Liver (tissue), 8 donors: ENCODE measurements at regions not wholly inside any gene's neighbourhood (a gene's known extent, or its start where the extent isn't known, plus 50 kb on each side); places are given as distances from the start of the nearest gene placed in this dataset.

Experiments
- DNase-seq: peaks from one replicate; pipeline ENCODE4 v3.0.0-alpha.2; 2017; ENCODE audit warnings: low spot score
- H3K27ac ChIP-seq, 2 donors: one replicate each; pipeline ENCODE4 v1.7.0; 2013; ENCODE audit warnings: inconsistent platforms in 2 of 2, low read length in 2 of 2, control low read depth in 1 of 2, low read depth in 1 of 2, mild to moderate bottlenecking in 1 of 2
- H3K27me3 ChIP-seq, 4 donors: one replicate each; pipeline versions ENCODE4 v1.6.1 to v1.7.0; 2013; ENCODE audit warnings: low read length in 3 of 4, inconsistent platforms in 1 of 4, mild to moderate bottlenecking in 1 of 4, moderate library complexity in 1 of 4; ENCODE audit not compliant: control insufficient read depth in 4 of 4, insufficient read depth in 4 of 4
- H3K36me3 ChIP-seq, 4 donors: one replicate each; pipeline versions ENCODE4 v1.6.1 to v1.7.0; 2013; ENCODE audit warnings: low read length in 3 of 4, mild to moderate bottlenecking in 3 of 4, low read depth in 1 of 4, moderate library complexity in 1 of 4; ENCODE audit not compliant: control insufficient read depth in 4 of 4, insufficient read depth in 3 of 4
- H3K4me1 ChIP-seq, 4 donors: one replicate each; pipeline versions ENCODE4 v1.6.1 to v1.7.0; 2013; ENCODE audit warnings: low read length in 3 of 4, mild to moderate bottlenecking in 3 of 4, moderate library complexity in 1 of 4; ENCODE audit not compliant: control insufficient read depth in 4 of 4, insufficient read depth in 4 of 4
- H3K4me3 ChIP-seq, 3 donors: one replicate each; pipeline versions ENCODE4 v1.6.1 to v1.7.0; 2013; ENCODE audit warnings: low read length in 3 of 3, control low read depth in 1 of 3, low read depth in 1 of 3, mild to moderate bottlenecking in 1 of 3
- H3K9ac ChIP-seq, 2 donors: one replicate each; pipeline ENCODE4 v1.7.0; 2013; ENCODE audit warnings: low read length in 2 of 2, mild to moderate bottlenecking in 2 of 2, moderate library complexity in 2 of 2, control low read depth in 1 of 2, low read depth in 1 of 2
- H3K9me3 ChIP-seq, 4 donors: one replicate each; pipeline versions ENCODE4 v1.6.1 to v1.7.0; 2013; ENCODE audit warnings: low read length in 3 of 4; ENCODE audit not compliant: control insufficient read depth in 4 of 4
- EGR1 ChIP-seq, 2 donors: IDR thresholded peaks; 2 replicates each; pipeline ENCODE4 v1.6.1; 2016 to 2018; ENCODE audit warnings: antibody characterized with exemption in 2 of 2, low read depth in 2 of 2
- FOXA1 ChIP-seq: IDR thresholded peaks from 2 replicates; pipeline ENCODE4 v1.6.1; 2016; ENCODE audit warnings: antibody characterized with exemption
- FOXA2 ChIP-seq: IDR thresholded peaks from 2 replicates; pipeline ENCODE4 v1.6.1; 2016; ENCODE audit warnings: antibody characterized with exemption
- GABPA ChIP-seq, 2 donors: IDR thresholded peaks in 1 of 2; conservative IDR thresholded peaks in 1 of 2; 2 replicates each; pipeline ENCODE4 v1.6.1; 2016; ENCODE audit warnings: antibody characterized with exemption in 2 of 2, mild to moderate bottlenecking in 1 of 2, moderate library complexity in 1 of 2
- HNF4A ChIP-seq, 2 donors: conservative IDR thresholded peaks; 2 replicates each; pipeline ENCODE4 v1.6.1; 2016; ENCODE audit warnings: antibody characterized with exemption in 2 of 2, mild to moderate bottlenecking in 2 of 2
- HNF4G ChIP-seq: IDR thresholded peaks from 2 replicates; pipeline ENCODE4 v1.6.1; 2016; ENCODE audit warnings: antibody characterized with exemption
- JUND ChIP-seq, 2 donors: IDR thresholded peaks; 2 replicates each; pipeline ENCODE4 v1.6.1; 2016; ENCODE audit warnings: antibody characterized with exemption in 2 of 2
- MAX ChIP-seq: IDR thresholded peaks from 2 replicates; pipeline ENCODE4 v1.6.1; 2016; ENCODE audit warnings: antibody characterized with exemption
- NR2F2 ChIP-seq: IDR thresholded peaks from 2 replicates; pipeline ENCODE4 v1.6.1; 2016; ENCODE audit warnings: antibody characterized with exemption
- RAD21 ChIP-seq, 2 donors: IDR thresholded peaks; 2 replicates each; pipeline ENCODE4 v1.6.1; 2016; ENCODE audit warnings: antibody characterized with exemption in 2 of 2, mild to moderate bottlenecking in 2 of 2
- RXRA ChIP-seq, 2 donors: IDR thresholded peaks; 2 replicates each; pipeline ENCODE4 v1.6.1; 2017 to 2018; ENCODE audit warnings: antibody characterized with exemption in 2 of 2, mild to moderate bottlenecking in 1 of 2
- SP1 ChIP-seq: IDR thresholded peaks from 2 replicates; pipeline ENCODE4 v1.6.1; 2018; ENCODE audit warnings: antibody characterized with exemption, mild to moderate bottlenecking
- TAF1 ChIP-seq: conservative IDR thresholded peaks from 2 replicates; pipeline ENCODE4 v1.6.1; 2016; ENCODE audit warnings: antibody characterized with exemption, mild to moderate bottlenecking
- YY1 ChIP-seq: IDR thresholded peaks from 2 replicates; pipeline ENCODE4 v1.6.1; 2016; ENCODE audit warnings: antibody characterized with exemption, mild to moderate bottlenecking
- ZBTB33 ChIP-seq: IDR thresholded peaks from 2 replicates; pipeline ENCODE4 v1.6.1; 2016; ENCODE audit warnings: antibody characterized with exemption
- WGBS: extraction: QIAGEN DNeasy Blood & Tissue Kit; methylation state at CpG from one replicate; pipeline ENCODE4 v1.1.7; 2013; 5-methylcytosine and 5-hydroxymethylcytosine counted together
- TF ChIP-seq, protein P1 (sequence below): IDR thresholded peaks from 2 replicates; pipeline ENCODE4 v1.6.1; 2016; ENCODE audit warnings: antibody characterized with exemption, mild to moderate bottlenecking
- TF ChIP-seq, protein P2 (sequence below): fragments of 150-350 bp; IDR thresholded peaks from 2 replicates; pipeline ENCODE4 v1.5.1; 2017; ENCODE audit warnings: improper control_type of control experiment, low read depth, low read length; ENCODE audit not compliant: missing input control
- TF ChIP-seq, protein P3 (sequence below): IDR thresholded peaks from 2 replicates; pipeline ENCODE4 v1.6.1; 2016; ENCODE audit warnings: antibody characterized with exemption
- donor health status: healthy.
- donor health status: healthy.
- donor health status: healthy.
- donor health status: healthy.
- donor health status: healthy.

DNA sequence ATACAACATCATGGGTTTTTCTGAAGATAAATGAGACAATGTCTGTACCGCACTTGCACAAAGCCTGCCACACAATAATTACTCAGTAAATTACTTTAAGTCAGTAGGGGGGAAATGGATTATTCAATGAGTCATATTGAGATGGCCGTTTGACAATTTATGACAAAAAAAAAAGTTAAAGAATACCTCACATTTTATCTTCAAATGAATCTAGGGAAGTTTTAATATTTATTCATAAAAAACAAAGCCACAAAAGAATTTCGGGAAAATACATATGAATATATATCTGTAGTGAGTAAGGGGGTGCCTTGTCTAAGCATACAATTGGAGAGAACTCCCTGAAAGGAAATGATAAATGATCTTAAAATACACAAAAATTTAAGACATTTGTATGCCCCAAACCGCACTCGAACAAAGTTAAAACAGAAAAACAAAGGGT, 197.0 kb upstream of the SLC7A11 start:
- Histone ChIP-seq H3K36me3 (peaks cover 0 to 1% (median 0%) of the 10 kb centered on the region in 4 donors), H3K4me1 (no peaks in the 10 kb centered on the region), H3K9ac (no peak overlapping the region), H3K9me3 (peaks cover 0 to 4% (median 0%) of the 10 kb centered on the region in 4 donors), H3K27ac (no peak overlapping the region), H3K4me3 (no peak overlapping the region), H3K27me3 (no peaks in the 10 kb centered on the region)
- WGBS = 73% methylated on average over 5 of the region's 5 CpGs
- DNase-seq = no peak
- TF ChIP-seq, protein P1, sequence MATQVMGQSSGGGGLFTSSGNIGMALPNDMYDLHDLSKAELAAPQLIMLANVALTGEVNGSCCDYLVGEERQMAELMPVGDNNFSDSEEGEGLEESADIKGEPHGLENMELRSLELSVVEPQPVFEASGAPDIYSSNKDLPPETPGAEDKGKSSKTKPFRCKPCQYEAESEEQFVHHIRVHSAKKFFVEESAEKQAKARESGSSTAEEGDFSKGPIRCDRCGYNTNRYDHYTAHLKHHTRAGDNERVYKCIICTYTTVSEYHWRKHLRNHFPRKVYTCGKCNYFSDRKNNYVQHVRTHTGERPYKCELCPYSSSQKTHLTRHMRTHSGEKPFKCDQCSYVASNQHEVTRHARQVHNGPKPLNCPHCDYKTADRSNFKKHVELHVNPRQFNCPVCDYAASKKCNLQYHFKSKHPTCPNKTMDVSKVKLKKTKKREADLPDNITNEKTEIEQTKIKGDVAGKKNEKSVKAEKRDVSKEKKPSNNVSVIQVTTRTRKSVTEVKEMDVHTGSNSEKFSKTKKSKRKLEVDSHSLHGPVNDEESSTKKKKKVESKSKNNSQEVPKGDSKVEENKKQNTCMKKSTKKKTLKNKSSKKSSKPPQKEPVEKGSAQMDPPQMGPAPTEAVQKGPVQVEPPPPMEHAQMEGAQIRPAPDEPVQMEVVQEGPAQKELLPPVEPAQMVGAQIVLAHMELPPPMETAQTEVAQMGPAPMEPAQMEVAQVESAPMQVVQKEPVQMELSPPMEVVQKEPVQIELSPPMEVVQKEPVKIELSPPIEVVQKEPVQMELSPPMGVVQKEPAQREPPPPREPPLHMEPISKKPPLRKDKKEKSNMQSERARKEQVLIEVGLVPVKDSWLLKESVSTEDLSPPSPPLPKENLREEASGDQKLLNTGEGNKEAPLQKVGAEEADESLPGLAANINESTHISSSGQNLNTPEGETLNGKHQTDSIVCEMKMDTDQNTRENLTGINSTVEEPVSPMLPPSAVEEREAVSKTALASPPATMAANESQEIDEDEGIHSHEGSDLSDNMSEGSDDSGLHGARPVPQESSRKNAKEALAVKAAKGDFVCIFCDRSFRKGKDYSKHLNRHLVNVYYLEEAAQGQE = no peak
- TF ChIP-seq FOXA1 = no peak
- TF ChIP-seq JUND (IDR thresholded peaks at IDR 0.05) = no peak
- no peak for TF ChIP-seq HNF4A (conservative IDR thresholded peaks at IDR 0.05)
- TF ChIP-seq RAD21 (IDR thresholded peaks at IDR 0.05) = no peak
- no peak for TF ChIP-seq NR2F2
- TF ChIP-seq SP1 = no peak
- TF ChIP-seq HNF4G = no peak
- TF ChIP-seq ZBTB33 = no peak
- no peak for TF ChIP-seq YY1
- no peak for TF ChIP-seq RXRA (IDR thresholded peaks at IDR 0.05)
- no peak for TF ChIP-seq MAX
- no peak for TF ChIP-seq GABPA (IDR thresholded peaks at IDR 0.05 in 1 of 2, conservative IDR thresholded peaks at IDR 0.05 in 1 of 2)
- TF ChIP-seq, protein P2, sequence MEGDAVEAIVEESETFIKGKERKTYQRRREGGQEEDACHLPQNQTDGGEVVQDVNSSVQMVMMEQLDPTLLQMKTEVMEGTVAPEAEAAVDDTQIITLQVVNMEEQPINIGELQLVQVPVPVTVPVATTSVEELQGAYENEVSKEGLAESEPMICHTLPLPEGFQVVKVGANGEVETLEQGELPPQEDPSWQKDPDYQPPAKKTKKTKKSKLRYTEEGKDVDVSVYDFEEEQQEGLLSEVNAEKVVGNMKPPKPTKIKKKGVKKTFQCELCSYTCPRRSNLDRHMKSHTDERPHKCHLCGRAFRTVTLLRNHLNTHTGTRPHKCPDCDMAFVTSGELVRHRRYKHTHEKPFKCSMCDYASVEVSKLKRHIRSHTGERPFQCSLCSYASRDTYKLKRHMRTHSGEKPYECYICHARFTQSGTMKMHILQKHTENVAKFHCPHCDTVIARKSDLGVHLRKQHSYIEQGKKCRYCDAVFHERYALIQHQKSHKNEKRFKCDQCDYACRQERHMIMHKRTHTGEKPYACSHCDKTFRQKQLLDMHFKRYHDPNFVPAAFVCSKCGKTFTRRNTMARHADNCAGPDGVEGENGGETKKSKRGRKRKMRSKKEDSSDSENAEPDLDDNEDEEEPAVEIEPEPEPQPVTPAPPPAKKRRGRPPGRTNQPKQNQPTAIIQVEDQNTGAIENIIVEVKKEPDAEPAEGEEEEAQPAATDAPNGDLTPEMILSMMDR = no peak
- TF ChIP-seq, protein P3, sequence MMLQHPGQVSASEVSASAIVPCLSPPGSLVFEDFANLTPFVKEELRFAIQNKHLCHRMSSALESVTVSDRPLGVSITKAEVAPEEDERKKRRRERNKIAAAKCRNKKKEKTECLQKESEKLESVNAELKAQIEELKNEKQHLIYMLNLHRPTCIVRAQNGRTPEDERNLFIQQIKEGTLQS = no peak
- no peak for TF ChIP-seq FOXA2
- TF ChIP-seq EGR1 (IDR thresholded peaks at IDR 0.05; ENCODE audit: low read depth in 2 of 2) = no peak
- TF ChIP-seq TAF1 = no peak
